HL-60 (cell line): ENCODE measurements at regions not wholly inside any gene's neighbourhood (a gene's known extent, or its start where the extent isn't known, plus 50 kb on each side); places are given as distances from the start of the nearest gene placed in this dataset.

ENCODE experiments used
- POLR2AphosphoS5 ChIP-seq: IDR thresholded peaks from 2 replicates; pipeline ENCODE4 v1.6.1; 2012; ENCODE audit warnings: low read depth
- TF ChIP-seq, protein P1 (sequence below): IDR thresholded peaks from one replicate; pipeline ENCODE4 v1.5.1; 2011; ENCODE audit warnings: low read length, control low read depth, inconsistent platforms; ENCODE audit not compliant: insufficient read depth

DNA sequence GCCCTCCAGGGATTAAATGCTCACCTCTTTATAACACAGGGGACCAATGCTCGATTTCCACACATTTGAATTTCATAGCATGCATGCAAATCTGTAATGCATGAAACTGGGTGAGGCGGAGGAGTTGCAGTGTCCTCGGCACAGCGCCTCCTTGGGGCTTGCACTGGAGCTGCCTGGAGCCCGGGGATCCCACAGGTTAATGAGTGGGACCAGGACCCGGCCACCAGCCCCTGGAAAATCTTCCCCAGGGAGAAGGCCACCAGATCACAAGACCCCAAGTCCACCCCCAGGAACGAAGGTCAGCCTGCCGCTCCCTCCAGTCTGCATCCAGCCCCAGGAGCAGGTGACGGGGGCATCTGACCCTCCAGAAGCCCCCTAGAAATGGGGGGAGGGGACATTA is 119.1 kb downstream of the MN1 start:
- TF ChIP-seq, protein P1, sequence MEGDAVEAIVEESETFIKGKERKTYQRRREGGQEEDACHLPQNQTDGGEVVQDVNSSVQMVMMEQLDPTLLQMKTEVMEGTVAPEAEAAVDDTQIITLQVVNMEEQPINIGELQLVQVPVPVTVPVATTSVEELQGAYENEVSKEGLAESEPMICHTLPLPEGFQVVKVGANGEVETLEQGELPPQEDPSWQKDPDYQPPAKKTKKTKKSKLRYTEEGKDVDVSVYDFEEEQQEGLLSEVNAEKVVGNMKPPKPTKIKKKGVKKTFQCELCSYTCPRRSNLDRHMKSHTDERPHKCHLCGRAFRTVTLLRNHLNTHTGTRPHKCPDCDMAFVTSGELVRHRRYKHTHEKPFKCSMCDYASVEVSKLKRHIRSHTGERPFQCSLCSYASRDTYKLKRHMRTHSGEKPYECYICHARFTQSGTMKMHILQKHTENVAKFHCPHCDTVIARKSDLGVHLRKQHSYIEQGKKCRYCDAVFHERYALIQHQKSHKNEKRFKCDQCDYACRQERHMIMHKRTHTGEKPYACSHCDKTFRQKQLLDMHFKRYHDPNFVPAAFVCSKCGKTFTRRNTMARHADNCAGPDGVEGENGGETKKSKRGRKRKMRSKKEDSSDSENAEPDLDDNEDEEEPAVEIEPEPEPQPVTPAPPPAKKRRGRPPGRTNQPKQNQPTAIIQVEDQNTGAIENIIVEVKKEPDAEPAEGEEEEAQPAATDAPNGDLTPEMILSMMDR, result no peak
- no peak for TF ChIP-seq POLR2AphosphoS5
